Ishikawa (cell line): ENCODE measurements at regions not wholly inside any gene's neighbourhood (a gene's known extent, or its start where the extent isn't known, plus 50 kb on each side); places are given as distances from the start of the nearest gene placed in this dataset.

Experiments
- CREB1 ChIP-seq: IDR thresholded peaks from 2 replicates; pipeline ENCODE4 v1.6.1; 2012; ENCODE audit warnings: low read depth
- EP300 ChIP-seq: IDR thresholded peaks from 2 replicates; pipeline ENCODE4 v1.6.1; 2012; ENCODE audit warnings: borderline replicate concordance
- FOXM1 ChIP-seq: IDR thresholded peaks from 2 replicates; pipeline ENCODE4 v1.6.1; 2012; ENCODE audit warnings: low read depth, borderline replicate concordance
- RAD21 ChIP-seq: IDR thresholded peaks from 2 replicates; pipeline ENCODE4 v1.6.1; 2012; ENCODE audit warnings: low read depth
- REST ChIP-seq: IDR thresholded peaks from 2 replicates; pipeline ENCODE4 v1.6.1; 2012; ENCODE audit warnings: low read depth, mild to moderate bottlenecking
- TAF1 ChIP-seq: IDR thresholded peaks from 2 replicates; pipeline ENCODE4 v1.6.1; 2012; ENCODE audit warnings: low read depth, mild to moderate bottlenecking
- YY1 ChIP-seq: IDR thresholded peaks from 2 replicates; pipeline ENCODE4 v1.6.1; 2012; ENCODE audit warnings: low read depth
- TF ChIP-seq, protein P1 (sequence below): IDR thresholded peaks from 2 replicates; pipeline ENCODE4 v1.6.1; 2012

DNA sequence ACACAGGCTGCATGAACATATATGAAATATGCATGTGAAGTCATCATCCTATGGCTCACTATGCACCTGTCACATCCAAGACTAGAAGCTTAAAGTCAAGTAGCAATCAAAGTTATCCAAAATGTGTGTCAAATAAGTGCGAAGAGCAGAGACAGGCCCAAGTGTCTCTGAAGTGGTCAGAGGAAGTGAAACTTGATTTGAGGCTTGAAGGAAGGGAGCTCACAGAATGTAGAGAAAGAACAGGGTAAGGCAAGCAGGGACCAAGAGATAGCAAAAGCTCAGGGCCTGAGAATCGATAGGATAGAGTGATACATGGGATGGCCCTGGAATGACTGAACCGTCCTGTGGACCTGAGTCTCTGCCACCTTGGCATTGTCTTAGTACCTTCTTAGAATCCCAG lies 274.3 kb upstream of the TRPC7 start:
- TF ChIP-seq EP300 (no peak), TAF1 (no peak), CREB1 (no peak), FOXM1 (no peak), YY1 (no peak), REST (no peak), RAD21 (no peak)
- TF ChIP-seq, protein P1, sequence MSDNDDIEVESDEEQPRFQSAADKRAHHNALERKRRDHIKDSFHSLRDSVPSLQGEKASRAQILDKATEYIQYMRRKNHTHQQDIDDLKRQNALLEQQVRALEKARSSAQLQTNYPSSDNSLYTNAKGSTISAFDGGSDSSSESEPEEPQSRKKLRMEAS, result no peak
